ENCODE measurements at regions not wholly inside any gene's neighbourhood (a gene's known extent, or its start where the extent isn't known, plus 50 kb on each side); places are given as distances from the start of the nearest gene placed in this dataset.

DNA sequence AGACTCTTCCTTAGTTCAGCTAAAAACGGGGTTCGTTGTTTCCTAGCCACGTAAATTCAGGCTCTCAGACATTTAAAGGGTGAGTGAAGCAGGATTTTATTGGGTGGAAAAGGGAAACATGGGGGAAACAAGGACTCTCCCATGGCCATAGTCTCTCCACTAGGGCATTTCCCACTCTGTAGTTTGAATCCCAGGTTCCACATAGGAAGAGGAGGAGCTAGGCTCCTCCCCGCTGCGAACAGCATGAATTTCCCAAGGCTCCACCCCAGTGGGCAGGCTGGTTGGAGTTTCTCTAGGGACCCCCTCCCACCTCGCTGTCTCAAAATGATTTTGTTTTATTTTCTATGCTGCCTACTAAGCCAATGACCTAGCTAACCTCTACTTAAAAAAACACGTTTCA, 2170.8 kb upstream of the PCDH20 start:
- TF ChIP-seq, protein P1, sequence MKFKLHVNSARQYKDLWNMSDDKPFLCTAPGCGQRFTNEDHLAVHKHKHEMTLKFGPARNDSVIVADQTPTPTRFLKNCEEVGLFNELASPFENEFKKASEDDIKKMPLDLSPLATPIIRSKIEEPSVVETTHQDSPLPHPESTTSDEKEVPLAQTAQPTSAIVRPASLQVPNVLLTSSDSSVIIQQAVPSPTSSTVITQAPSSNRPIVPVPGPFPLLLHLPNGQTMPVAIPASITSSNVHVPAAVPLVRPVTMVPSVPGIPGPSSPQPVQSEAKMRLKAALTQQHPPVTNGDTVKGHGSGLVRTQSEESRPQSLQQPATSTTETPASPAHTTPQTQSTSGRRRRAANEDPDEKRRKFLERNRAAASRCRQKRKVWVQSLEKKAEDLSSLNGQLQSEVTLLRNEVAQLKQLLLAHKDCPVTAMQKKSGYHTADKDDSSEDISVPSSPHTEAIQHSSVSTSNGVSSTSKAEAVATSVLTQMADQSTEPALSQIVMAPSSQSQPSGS (CRISPR knock-in tag; IDR thresholded peaks at IDR 0.05): no peak
- TF ChIP-seq, protein P2, sequence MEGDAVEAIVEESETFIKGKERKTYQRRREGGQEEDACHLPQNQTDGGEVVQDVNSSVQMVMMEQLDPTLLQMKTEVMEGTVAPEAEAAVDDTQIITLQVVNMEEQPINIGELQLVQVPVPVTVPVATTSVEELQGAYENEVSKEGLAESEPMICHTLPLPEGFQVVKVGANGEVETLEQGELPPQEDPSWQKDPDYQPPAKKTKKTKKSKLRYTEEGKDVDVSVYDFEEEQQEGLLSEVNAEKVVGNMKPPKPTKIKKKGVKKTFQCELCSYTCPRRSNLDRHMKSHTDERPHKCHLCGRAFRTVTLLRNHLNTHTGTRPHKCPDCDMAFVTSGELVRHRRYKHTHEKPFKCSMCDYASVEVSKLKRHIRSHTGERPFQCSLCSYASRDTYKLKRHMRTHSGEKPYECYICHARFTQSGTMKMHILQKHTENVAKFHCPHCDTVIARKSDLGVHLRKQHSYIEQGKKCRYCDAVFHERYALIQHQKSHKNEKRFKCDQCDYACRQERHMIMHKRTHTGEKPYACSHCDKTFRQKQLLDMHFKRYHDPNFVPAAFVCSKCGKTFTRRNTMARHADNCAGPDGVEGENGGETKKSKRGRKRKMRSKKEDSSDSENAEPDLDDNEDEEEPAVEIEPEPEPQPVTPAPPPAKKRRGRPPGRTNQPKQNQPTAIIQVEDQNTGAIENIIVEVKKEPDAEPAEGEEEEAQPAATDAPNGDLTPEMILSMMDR (CRISPR knock-in tag; IDR thresholded peaks at IDR 0.05): no peak
- TF ChIP-seq, protein P3, sequence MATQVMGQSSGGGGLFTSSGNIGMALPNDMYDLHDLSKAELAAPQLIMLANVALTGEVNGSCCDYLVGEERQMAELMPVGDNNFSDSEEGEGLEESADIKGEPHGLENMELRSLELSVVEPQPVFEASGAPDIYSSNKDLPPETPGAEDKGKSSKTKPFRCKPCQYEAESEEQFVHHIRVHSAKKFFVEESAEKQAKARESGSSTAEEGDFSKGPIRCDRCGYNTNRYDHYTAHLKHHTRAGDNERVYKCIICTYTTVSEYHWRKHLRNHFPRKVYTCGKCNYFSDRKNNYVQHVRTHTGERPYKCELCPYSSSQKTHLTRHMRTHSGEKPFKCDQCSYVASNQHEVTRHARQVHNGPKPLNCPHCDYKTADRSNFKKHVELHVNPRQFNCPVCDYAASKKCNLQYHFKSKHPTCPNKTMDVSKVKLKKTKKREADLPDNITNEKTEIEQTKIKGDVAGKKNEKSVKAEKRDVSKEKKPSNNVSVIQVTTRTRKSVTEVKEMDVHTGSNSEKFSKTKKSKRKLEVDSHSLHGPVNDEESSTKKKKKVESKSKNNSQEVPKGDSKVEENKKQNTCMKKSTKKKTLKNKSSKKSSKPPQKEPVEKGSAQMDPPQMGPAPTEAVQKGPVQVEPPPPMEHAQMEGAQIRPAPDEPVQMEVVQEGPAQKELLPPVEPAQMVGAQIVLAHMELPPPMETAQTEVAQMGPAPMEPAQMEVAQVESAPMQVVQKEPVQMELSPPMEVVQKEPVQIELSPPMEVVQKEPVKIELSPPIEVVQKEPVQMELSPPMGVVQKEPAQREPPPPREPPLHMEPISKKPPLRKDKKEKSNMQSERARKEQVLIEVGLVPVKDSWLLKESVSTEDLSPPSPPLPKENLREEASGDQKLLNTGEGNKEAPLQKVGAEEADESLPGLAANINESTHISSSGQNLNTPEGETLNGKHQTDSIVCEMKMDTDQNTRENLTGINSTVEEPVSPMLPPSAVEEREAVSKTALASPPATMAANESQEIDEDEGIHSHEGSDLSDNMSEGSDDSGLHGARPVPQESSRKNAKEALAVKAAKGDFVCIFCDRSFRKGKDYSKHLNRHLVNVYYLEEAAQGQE (IDR thresholded peaks at IDR 0.05; ENCODE audit: borderline replicate concordance in 1 of 2, low read depth in 1 of 2, low read length in 2 of 2): no peak
- TF ChIP-seq FOSL1 (CRISPR knock-in tag; IDR thresholded peaks at IDR 0.05; ENCODE audit: borderline replicate concordance) (no peak), FOXC1 (CRISPR knock-in tag; IDR thresholded peaks at IDR 0.05; ENCODE audit: borderline replicate concordance) (no peak), FOXA3 (CRISPR knock-in tag; IDR thresholded peaks at IDR 0.05) (no peak), NFRKB (IDR thresholded peaks at IDR 0.05) (no peak), POLR2AphosphoS5 (IDR thresholded peaks at IDR 0.05; ENCODE audit: low read depth, low read length) (no peak), JUN (CRISPR knock-in tag; IDR thresholded peaks at IDR 0.05) (no peak), KDM4B (CRISPR knock-in tag; IDR thresholded peaks at IDR 0.05) (no peak), TCF7 (IDR thresholded peaks at IDR 0.05; ENCODE audit: low read depth) (no peak), ZSCAN30 (CRISPR knock-in tag; IDR thresholded peaks at IDR 0.05) (no peak)
- TF ChIP-seq, protein P4, sequence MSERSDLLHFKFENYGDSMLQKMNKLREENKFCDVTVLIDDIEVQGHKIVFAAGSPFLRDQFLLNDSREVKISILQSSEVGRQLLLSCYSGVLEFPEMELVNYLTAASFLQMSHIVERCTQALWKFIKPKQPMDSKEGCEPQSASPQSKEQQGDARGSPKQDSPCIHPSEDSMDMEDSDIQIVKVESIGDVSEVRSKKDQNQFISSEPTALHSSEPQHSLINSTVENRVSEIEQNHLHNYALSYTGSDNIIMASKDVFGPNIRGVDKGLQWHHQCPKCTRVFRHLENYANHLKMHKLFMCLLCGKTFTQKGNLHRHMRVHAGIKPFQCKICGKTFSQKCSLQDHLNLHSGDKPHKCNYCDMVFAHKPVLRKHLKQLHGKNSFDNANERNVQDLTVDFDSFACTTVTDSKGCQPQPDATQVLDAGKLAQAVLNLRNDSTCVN (CRISPR knock-in tag; IDR thresholded peaks at IDR 0.05; ENCODE audit: borderline replicate concordance): no peak
- TF ChIP-seq, protein P5, sequence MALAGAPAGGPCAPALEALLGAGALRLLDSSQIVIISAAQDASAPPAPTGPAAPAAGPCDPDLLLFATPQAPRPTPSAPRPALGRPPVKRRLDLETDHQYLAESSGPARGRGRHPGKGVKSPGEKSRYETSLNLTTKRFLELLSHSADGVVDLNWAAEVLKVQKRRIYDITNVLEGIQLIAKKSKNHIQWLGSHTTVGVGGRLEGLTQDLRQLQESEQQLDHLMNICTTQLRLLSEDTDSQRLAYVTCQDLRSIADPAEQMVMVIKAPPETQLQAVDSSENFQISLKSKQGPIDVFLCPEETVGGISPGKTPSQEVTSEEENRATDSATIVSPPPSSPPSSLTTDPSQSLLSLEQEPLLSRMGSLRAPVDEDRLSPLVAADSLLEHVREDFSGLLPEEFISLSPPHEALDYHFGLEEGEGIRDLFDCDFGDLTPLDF (CRISPR knock-in tag; IDR thresholded peaks at IDR 0.05): no peak
